Activated B cell treated with CpG ODN at 0.5 μM for 24 hours (primary cell): ENCODE measurements at regions not wholly inside any gene's neighbourhood (a gene's known extent, or its start where the extent isn't known, plus 50 kb on each side); places are given as distances from the start of the nearest gene placed in this dataset.

Source experiments
- ATAC-seq: fragments of 200-7000 bp; cut with Tn5 transposase; one replicate; pipeline ENCODE4 v1.10.0; 2021; ENCODE audit warnings: low read depth, mild to moderate bottlenecking, moderate library complexity
- CTCF ChIA-PET: fragments of 350-600 bp; sonication (Branson Sonifier 250); formaldehyde crosslinking; loops from one replicate; lab custom pipeline; 2021; ENCODE audit warnings: antibody characterized with exemption; lab: Charles Lee
- POLR2A ChIA-PET: fragments of 350-600 bp; sonication (Branson Sonifier 250); formaldehyde crosslinking; loops from one replicate; lab custom pipeline; 2021; ENCODE audit warnings: antibody characterized with exemption; lab: Charles Lee
- DNase-seq: peaks from one replicate; pipeline ENCODE4 v3.0.0; 2022
- H3K27ac Mint-ChIP-seq: one replicate; pipeline ENCODE4 v1.8.0; 2020; ENCODE audit warnings: mixed read lengths
- H3K27me3 Mint-ChIP-seq: one replicate; pipeline ENCODE4 v1.8.0; 2021; ENCODE audit warnings: mixed read lengths
- H3K36me3 Mint-ChIP-seq: one replicate; pipeline ENCODE4 v1.8.0; 2021; ENCODE audit warnings: low read depth, mixed read lengths
- H3K4me1 Mint-ChIP-seq: one replicate; pipeline ENCODE4 v1.8.0; 2021; ENCODE audit warnings: mixed read lengths
- H3K4me3 Mint-ChIP-seq: one replicate; pipeline ENCODE4 v1.8.0; 2020; ENCODE audit warnings: mild to moderate bottlenecking, mixed read lengths
- H3K9me3 Mint-ChIP-seq: one replicate; pipeline ENCODE4 v1.8.0; 2020; ENCODE audit warnings: mixed read lengths
- intact Hi-C: fragments of 100-400 bp; cut with micrococcal nuclease; formaldehyde crosslinking; loops from one replicate; pipeline ENCODE4 v1.15.1; 2024
- TF ChIP-seq, protein P1 (sequence below): fragments of 200-600 bp; IDR thresholded peaks from one replicate; pipeline ENCODE4 v1.8.0; 2022; ENCODE audit warnings: antibody characterized with exemption, mild to moderate bottlenecking

DNA sequence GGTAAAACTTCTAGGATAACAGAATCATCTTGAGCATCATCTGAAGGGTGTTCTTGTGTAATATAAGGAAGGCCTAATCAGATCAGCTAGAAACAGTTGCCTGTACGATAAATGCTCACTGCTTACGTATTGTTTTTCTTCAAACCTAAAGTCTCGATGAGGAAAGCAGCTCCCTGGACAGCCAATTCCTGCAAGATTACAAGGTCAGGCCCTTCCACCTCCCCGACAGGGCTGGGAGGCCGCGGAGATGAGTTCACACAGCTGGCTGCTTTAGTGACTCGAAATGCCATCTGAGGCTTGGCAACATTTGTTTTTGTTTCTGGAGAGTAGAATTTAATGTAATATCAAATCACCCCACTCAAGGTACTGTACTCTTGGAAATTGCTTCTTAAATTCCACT is 95.1 kb upstream of the PFKP start:
- H3K9me3 Mint-ChIP-seq = no peaks in the 10 kb centered on the region
- ChIA-PET POLR2A (no interaction called here), CTCF (no interaction called here)
- DNase-seq (no peak), ATAC-seq (no peak)
- no peak overlapping the region for H3K4me3 Mint-ChIP-seq
- H3K27ac Mint-ChIP-seq = no peak overlapping the region
- H3K4me1 Mint-ChIP-seq = no peaks in the 10 kb centered on the region
- TF ChIP-seq, protein P1, sequence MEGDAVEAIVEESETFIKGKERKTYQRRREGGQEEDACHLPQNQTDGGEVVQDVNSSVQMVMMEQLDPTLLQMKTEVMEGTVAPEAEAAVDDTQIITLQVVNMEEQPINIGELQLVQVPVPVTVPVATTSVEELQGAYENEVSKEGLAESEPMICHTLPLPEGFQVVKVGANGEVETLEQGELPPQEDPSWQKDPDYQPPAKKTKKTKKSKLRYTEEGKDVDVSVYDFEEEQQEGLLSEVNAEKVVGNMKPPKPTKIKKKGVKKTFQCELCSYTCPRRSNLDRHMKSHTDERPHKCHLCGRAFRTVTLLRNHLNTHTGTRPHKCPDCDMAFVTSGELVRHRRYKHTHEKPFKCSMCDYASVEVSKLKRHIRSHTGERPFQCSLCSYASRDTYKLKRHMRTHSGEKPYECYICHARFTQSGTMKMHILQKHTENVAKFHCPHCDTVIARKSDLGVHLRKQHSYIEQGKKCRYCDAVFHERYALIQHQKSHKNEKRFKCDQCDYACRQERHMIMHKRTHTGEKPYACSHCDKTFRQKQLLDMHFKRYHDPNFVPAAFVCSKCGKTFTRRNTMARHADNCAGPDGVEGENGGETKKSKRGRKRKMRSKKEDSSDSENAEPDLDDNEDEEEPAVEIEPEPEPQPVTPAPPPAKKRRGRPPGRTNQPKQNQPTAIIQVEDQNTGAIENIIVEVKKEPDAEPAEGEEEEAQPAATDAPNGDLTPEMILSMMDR = no peak
- H3K27me3 Mint-ChIP-seq = peaks cover 3% of the 10 kb centered on the region
- intact Hi-C loops = loop anchor here (10.0 kb wide), 1 partner anchor 1667 kb away; no protein-coding TSS in a partner anchor
- no peaks in the 10 kb centered on the region for H3K36me3 Mint-ChIP-seq

DNA sequence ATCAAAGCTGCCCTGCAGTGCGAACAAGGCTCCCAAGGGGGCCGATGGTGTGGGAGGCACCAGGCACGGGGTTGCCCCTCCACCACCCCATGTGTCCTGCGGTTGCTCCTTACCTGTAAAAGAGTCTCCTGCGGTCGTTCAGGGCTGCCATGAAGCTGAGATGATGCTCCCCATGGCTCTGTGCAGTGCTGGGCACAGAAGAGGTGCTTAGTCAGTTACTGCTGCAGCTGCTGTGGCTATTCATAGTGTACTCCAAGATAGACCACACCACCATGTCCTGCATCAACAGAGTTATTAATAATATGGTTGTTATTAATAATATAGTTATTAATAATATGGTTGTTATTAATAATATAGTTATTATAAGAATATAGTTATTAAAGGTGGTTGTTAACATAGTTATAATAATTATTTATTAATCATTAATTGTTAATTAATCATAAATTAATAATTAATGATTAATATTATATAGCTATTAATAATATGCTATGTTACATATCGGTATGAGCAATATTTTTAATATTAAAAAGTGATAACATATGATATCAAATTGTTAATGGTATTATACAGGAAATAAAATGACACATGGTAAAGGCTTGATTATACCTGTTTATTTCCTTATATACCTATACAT is 97.0 kb upstream of the PFKP start:
- DNase-seq (no peak), ATAC-seq (no peak)
- Mint-ChIP-seq H3K27ac (no peak overlapping the region), H3K27me3 (peaks cover 7% of the 10 kb centered on the region), H3K36me3 (no peaks in the 10 kb centered on the region), H3K4me1 (no peaks in the 10 kb centered on the region), H3K4me3 (no peak overlapping the region), H3K9me3 (no peaks in the 10 kb centered on the region)
- POLR2A ChIA-PET = no interaction called here
- CTCF ChIA-PET = no interaction called here
- TF ChIP-seq, protein P1 = no peak
- intact Hi-C loops = loop anchor here (10.0 kb wide), 1 partner anchor 1666 kb away; no protein-coding TSS in a partner anchor

DNA sequence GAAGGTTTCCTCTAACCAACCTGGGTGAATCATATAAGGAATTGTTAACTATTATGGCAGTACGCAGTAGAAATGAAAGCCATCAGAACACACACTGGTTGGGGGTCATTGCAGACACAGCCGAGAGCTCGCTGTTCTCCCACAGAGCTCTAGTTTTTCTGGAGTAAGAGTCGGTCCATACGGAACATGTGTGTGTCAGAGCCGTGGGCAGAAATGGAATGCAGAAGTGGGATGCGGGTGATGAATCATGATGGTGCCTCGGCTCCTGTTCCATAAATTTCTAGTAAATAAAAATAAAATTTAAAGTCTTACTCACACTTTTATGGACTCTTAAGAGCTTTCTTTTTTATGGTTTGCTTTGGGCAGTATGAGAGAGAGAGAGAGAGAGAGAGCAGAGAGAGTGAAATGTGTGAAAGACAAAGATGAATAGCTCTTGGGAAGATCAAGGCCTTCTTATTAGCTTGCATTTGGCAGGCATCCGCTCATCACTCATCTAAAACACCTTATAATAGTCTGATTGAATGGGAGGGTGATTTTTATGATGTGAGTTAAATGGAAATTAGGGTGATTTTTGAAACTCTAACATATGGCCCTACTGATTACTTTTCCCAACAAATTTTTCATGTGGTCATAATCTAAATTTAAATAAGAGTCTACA is 98.8 kb upstream of the PFKP start:
- Mint-ChIP-seq H3K4me1 (no peaks in the 10 kb centered on the region), H3K4me3 (no peak overlapping the region), H3K9me3 (no peaks in the 10 kb centered on the region), H3K27me3 (peaks cover 14% of the 10 kb centered on the region), H3K36me3 (no peaks in the 10 kb centered on the region), H3K27ac (no peak overlapping the region)
- intact Hi-C loops = no loop called here
- ChIA-PET CTCF (no interaction called here), POLR2A (no interaction called here)
- TF ChIP-seq, protein P1 = no peak
- DNase-seq (no peak), ATAC-seq (no peak)

DNA sequence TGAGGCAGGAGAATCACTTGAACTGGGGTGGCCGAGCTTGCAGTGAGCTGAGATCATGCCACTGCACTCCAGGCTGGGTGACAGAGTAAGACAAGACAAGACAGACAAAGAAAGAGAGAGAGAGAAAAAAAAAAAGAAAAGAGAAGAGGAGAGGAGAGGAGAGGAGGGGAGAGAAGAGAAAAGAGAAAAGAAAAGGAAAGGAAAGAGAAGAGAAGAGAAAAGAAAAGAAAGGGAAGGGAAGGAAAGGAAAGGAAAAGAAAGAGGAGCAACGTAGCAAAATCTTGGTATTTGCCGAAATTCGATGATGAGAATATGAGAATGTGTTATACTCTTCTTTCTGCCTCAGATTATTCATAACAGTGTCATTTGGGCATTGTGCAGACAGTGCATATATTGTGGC is 101.2 kb upstream of the PFKP start:
- H3K4me1 Mint-ChIP-seq = no peaks in the 10 kb centered on the region
- H3K4me3 Mint-ChIP-seq = no peak overlapping the region
- no peak overlapping the region for H3K27ac Mint-ChIP-seq
- H3K36me3 Mint-ChIP-seq = no peaks in the 10 kb centered on the region
- intact Hi-C loops = no loop called here
- ATAC-seq (no peak), DNase-seq (no peak)
- ChIA-PET POLR2A (no interaction called here), CTCF (no interaction called here)
- H3K9me3 Mint-ChIP-seq = no peaks in the 10 kb centered on the region
- TF ChIP-seq, protein P1 = no peak
- peaks cover 18% of the 10 kb centered on the region for H3K27me3 Mint-ChIP-seq

DNA sequence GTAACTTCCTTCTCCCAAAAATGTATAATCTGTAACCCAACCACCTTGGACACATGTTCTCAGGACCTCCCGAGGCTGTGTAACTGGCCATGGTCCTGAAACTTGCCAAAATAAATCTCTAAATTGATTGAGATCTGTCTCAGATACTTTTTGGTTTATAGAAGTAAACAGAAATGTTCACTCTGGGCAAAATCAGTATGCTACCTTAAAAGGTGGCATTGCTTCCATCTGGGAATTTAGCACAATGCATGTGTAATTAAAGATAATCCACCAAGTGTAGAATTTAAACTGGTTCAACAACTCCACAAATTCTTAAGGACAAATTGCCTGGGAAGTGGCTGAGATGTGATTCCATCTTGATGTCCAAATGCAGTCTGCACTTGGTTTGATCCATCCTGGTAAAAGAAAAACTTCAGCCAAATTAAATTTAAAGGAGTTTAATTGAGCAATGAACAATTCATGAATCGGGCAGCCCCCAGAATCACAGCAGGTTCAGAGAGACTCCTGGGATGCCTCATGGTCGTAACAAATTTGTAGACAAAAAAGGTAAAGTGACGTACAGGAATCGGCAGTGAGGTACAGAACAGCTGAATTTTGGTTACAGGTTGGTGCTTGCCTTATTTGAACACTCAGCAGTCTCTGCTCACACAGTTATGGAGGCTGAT is 102.6 kb upstream of the PFKP start:
- no peak for ATAC-seq
- intact Hi-C loops = no loop called here
- TF ChIP-seq, protein P1 = no peak
- Mint-ChIP-seq H3K4me1 (no peaks in the 10 kb centered on the region), H3K36me3 (no peaks in the 10 kb centered on the region), H3K27me3 (peaks cover 22% of the 10 kb centered on the region), H3K4me3 (no peak overlapping the region), H3K9me3 (no peaks in the 10 kb centered on the region), H3K27ac (no peak overlapping the region)
- no peak for DNase-seq
- CTCF ChIA-PET = no interaction called here
- POLR2A ChIA-PET = no interaction called here
